HG03025 (cell line): ENCODE measurements at regions not wholly inside any gene's neighbourhood (a gene's known extent, or its start where the extent isn't known, plus 50 kb on each side); places are given as distances from the start of the nearest gene placed in this dataset.

Experiments used
- ATAC-seq: cut with Tn5 transposase; IDR thresholded peaks from one replicate; pipeline ENCODE4 v1.9.1; 2021; ENCODE audit warnings: mild to moderate bottlenecking, moderate library complexity; ENCODE audit not compliant: unreplicated experiment, low FRiP score

DNA sequence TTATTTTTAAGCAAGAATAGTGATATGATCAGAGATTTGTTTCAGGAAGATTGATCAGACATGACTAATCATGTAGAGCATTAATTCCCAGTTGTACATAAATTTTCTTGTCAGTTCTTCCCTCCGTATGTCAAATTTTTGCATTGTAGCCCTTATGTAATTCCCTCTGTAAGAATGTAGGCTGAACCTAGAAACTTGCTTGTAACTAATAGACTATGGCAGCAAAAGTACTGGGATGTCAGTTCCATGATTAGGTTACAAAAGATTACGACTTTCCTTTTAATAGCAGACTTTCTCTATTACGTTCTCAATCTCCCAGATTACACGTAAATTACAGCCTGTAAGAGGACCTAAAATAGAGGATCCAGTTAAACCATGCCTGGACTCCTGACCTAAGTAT is 79.4 kb upstream of the EPHA7 start:
- no peak for ATAC-seq

DNA sequence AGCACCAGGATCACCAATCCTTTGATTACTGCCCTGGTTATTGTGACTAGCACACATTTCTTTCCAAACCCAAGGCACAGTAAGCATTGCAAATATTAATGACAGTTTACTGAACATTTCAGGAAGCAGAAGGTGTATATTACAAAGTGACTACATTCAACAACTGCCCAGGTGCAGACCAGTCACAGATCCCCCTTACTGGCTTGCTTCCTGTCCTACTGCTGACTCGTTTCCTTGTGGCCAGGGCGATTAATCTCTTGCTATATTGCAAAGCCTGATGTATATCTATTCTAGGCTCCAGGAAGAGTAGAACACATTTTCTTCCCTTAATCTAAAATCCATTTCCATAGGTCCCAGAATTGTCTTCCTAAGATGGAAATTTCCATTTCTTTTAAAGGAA is 77.2 kb upstream of the EPHA7 start:
- no peak for ATAC-seq

DNA sequence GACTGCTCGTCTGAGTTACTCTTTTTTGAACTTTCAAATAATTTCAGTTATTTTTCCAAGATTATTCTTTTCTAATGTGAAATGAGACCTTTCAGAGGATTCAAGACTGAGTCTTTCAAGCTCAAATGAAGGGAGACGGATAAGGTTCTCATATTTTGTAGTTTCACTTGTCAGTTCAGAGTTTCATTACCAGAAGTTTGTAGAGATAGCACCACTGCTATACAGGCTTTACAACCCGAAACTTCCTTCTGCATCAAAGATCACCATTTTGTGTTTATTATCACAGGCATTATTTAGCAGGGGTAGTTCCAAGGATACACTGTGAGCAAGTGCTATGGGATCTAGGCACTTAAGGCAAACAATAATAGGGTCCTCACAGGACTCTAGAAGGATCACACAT is 74.7 kb upstream of the EPHA7 start:
- ATAC-seq: no peak

DNA sequence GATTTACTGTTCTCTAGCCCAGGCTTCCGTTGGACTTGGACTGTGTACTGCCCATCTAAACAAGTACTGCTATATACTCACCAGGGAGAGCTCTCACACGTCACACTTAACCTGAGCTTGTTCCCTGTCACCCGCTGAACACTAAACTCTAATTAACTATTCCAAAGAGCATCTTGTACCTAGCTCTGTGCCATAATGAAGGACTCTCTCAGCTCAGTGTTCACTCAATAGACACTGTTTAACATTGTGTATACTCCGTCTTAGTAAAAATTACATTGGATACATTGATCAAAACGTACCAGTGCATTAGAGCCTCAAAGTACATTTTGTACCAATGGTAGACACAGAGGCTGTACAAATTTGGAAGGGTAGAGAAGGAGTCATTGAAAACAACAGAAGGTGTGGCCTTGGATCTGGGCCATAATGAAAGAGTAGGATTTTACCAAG is 55.4 kb upstream of the EPHA7 start:
- ATAC-seq: no peak

DNA sequence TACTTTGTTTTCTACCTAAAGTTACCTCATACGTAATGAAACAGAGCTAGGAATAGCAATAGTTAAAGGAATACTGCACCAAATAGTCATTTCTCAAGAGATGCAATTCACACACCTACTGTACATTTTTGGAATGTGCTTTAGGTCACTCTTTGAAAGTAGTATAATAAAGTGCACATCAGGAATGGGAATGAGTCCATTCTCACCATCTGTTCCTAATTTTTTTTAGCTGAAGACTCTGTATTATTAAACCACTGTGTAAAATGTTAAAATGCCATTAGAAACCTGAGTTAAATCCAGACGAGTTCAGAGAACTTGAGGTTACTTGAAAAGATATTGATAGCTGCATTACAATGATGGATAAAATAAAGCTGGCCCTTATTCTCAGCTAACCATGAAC is 51.9 kb upstream of the EPHA7 start:
- ATAC-seq: no peak
